Spleen (tissue), 7 donors: ENCODE measurements at regions not wholly inside any gene's neighbourhood (a gene's known extent, or its start where the extent isn't known, plus 50 kb on each side); places are given as distances from the start of the nearest gene placed in this dataset.

ENCODE experiments used
- POLR2A ChIP-seq, 3 donors: fragments of 450-650 bp; IDR thresholded peaks; one replicate each; pipeline ENCODE4 v1.5.1; 2017; ENCODE audit warnings: antibody characterized with exemption in 3 of 3, mild to moderate bottlenecking in 1 of 3
- TF ChIP-seq, protein P1 (sequence below), 11 experiments: fragments of 200-600 bp in 7 of 11; fragments of 450-650 bp in 4 of 11; sonication (generic) in 4 of 11; IDR thresholded peaks in 8 of 11; conservative IDR thresholded peaks in 3 of 11; 1 replicate in 7 of 11; 2 replicates in 4 of 11; pipeline versions ENCODE4 v1.4.0 to v1.8.0; 2016 to 2021; ENCODE audit warnings: antibody characterized with exemption in 11 of 11, inconsistent platforms in 4 of 11, mild to moderate bottlenecking in 1 of 11
- donor health status: DM: no; HTN: no; CAD: no; lungs with moderate emphysema.
- donor health status: DM: no; HTN: no; CAD: no.
- donor health status: DM: no; HTN: no; CAD: no.

DNA sequence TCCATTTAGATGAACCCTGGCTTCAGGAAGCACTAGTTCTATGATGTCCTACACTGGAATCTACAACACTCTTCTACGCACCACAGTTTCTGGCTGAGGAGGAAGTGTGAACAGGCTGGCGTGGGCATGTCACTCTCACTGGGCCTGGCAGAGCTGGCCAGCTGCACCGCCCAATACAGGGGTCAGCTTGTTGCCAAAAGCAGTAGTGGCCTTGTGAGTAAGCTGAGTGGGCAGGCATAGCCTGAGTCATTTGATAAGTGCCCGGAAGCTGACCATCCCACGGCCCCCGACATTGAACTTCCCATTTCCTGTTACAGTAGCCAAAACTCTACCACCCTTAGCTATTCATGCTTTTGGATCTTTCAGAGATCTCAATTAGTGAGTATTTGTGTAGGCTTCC, 240.9 kb upstream of the SERP2 start:
- TF ChIP-seq, protein P1, sequence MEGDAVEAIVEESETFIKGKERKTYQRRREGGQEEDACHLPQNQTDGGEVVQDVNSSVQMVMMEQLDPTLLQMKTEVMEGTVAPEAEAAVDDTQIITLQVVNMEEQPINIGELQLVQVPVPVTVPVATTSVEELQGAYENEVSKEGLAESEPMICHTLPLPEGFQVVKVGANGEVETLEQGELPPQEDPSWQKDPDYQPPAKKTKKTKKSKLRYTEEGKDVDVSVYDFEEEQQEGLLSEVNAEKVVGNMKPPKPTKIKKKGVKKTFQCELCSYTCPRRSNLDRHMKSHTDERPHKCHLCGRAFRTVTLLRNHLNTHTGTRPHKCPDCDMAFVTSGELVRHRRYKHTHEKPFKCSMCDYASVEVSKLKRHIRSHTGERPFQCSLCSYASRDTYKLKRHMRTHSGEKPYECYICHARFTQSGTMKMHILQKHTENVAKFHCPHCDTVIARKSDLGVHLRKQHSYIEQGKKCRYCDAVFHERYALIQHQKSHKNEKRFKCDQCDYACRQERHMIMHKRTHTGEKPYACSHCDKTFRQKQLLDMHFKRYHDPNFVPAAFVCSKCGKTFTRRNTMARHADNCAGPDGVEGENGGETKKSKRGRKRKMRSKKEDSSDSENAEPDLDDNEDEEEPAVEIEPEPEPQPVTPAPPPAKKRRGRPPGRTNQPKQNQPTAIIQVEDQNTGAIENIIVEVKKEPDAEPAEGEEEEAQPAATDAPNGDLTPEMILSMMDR (IDR thresholded peaks at IDR 0.05 in 8 of 11, conservative IDR thresholded peaks at IDR 0.05 in 3 of 11): no peak
- TF ChIP-seq POLR2A (IDR thresholded peaks at IDR 0.05): no peak
